Vagina (tissue), 2 donors: ENCODE measurements at regions not wholly inside any gene's neighbourhood (a gene's known extent, or its start where the extent isn't known, plus 50 kb on each side); places are given as distances from the start of the nearest gene placed in this dataset.

Experiments used
- CTCF ChIP-seq, 3 experiments: fragments of 450-650 bp in 2 of 3; fragments of 200-600 bp in 1 of 3; sonication (generic) in 1 of 3; IDR thresholded peaks; one replicate each; pipeline ENCODE4 v1.5.1; 2017 to 2019; ENCODE audit warnings: antibody characterized with exemption in 3 of 3, mild to moderate bottlenecking in 2 of 3, moderate library complexity in 2 of 3
- POLR2A ChIP-seq, 2 donors: fragments of 450-650 bp; IDR thresholded peaks; one replicate each; pipeline ENCODE4 v1.6.1; 2017; ENCODE audit warnings: antibody characterized with exemption in 2 of 2, mild to moderate bottlenecking in 2 of 2, moderate library complexity in 2 of 2

DNA sequence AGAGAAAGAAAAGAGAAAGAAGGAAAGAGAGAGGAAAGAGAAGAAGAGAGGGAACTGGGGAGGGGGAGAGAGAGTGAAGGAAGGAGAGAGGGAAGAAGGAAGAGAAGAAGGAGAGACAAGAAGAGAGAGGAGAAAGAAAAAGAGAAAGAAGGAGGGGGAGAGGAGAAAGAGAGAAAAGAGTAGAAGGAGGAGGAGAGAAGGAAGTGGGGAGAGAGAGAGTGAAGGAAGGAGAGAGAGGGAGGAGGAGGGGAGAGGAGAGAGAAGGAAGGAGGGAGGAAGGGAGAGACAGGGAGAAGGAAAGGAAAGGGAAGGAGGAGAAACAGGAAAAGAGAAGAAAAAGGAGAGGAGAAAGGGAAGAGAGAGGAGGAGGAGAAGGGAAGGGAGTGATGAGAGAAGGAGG lies 208.5 kb downstream of the MAF start:
- TF ChIP-seq CTCF (IDR thresholded peaks at IDR 0.05): no peak
- no peak for TF ChIP-seq POLR2A (IDR thresholded peaks at IDR 0.05)
